ENCODE measurements at regions not wholly inside any gene's neighbourhood (a gene's known extent, or its start where the extent isn't known, plus 50 kb on each side); places are given as distances from the start of the nearest gene placed in this dataset.

GRCh38 chr4:107129076-107129475, 93.0 kb upstream of the DKK2 start:
- TF ChIP-seq, protein P1, sequence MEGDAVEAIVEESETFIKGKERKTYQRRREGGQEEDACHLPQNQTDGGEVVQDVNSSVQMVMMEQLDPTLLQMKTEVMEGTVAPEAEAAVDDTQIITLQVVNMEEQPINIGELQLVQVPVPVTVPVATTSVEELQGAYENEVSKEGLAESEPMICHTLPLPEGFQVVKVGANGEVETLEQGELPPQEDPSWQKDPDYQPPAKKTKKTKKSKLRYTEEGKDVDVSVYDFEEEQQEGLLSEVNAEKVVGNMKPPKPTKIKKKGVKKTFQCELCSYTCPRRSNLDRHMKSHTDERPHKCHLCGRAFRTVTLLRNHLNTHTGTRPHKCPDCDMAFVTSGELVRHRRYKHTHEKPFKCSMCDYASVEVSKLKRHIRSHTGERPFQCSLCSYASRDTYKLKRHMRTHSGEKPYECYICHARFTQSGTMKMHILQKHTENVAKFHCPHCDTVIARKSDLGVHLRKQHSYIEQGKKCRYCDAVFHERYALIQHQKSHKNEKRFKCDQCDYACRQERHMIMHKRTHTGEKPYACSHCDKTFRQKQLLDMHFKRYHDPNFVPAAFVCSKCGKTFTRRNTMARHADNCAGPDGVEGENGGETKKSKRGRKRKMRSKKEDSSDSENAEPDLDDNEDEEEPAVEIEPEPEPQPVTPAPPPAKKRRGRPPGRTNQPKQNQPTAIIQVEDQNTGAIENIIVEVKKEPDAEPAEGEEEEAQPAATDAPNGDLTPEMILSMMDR (conservative IDR thresholded peaks at IDR 0.05), result no peak
- no peak for TF ChIP-seq EZH2 (IDR thresholded peaks at IDR 0.05; ENCODE audit: low read depth)
